H54 (cell line): ENCODE measurements at regions not wholly inside any gene's neighbourhood (a gene's known extent, or its start where the extent isn't known, plus 50 kb on each side); places are given as distances from the start of the nearest gene placed in this dataset.

Source experiments
- DNase-seq: peaks from one replicate; pipeline ENCODE4 v3.0.0; 2011; ENCODE audit warnings: low spot score, mixed read lengths; ENCODE audit not compliant: insufficient read length
- FAIRE-seq: peaks from 3 replicates; lab custom pipeline; 2011; peaks lifted over from hg19 to GRCh38; lab: Jason Lieb, UNC
- POLR2A ChIP-seq: IDR thresholded peaks from 2 replicates; pipeline ENCODE4 v1.6.1; 2011; ENCODE audit warnings: low read depth, mild to moderate bottlenecking, low read length

DNA sequence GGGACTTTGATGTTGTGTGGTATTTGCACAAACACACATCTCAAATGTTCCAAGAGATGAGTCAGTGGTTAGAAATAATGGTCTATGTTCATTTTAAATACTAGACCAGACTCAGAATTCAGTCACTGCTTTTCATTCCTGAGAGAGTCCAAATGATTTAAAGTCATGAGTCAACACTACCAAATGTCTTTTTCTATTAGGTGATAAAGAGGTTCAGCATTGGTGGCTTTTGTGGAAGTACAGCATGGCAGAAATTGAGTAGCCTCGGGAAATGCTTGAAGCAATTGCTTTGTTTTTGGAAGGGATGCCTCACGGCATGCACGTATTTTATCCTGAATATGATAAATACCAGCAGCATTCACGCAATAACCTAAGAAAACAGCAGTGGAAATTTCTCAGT is 115.7 kb downstream of the DIO2 start:
- FAIRE-seq: no peak
- DNase-seq: no peak
- no peak for TF ChIP-seq POLR2A

DNA sequence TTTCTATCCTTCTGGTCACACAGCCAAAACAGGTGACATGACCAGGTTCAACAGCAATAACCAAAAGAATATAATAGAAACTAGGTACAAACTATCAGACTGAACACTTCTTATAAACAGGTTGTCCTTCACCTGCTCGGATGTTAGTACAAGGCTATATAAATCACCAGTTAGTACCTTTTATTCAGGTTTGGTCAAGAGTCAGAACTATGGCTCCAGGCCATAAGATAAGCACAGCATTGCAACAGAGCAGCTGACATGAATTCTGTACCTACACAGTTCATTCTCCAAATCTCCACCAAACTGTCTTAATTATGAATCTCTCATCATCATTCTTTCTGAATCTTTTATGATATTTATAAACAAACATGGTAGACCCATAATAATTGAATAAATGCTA is 123.9 kb downstream of the DIO2 start:
- DNase-seq: no peak
- no peak for FAIRE-seq
- no peak for TF ChIP-seq POLR2A

DNA sequence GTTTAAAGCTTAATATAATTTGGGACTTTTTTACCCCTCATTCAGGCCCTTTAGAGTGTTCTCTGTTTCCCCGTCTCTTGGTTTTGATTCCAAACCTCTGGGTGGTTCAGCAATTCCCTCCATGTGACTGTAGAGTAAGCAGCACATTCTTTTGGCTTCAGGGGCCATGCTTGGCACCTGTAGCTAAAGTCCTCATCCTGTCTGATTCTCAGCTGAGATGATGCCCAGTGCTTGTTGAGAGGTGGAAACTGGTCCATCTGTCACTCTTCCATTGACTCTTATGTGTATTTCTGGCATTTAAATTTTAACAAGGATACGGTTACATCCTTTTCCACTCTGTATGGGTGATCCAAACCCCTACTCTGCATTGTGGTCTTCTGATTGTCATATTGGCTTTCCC is 127.1 kb downstream of the DIO2 start:
- DNase-seq (no peak), FAIRE-seq (no peak)
- TF ChIP-seq POLR2A: no peak

DNA sequence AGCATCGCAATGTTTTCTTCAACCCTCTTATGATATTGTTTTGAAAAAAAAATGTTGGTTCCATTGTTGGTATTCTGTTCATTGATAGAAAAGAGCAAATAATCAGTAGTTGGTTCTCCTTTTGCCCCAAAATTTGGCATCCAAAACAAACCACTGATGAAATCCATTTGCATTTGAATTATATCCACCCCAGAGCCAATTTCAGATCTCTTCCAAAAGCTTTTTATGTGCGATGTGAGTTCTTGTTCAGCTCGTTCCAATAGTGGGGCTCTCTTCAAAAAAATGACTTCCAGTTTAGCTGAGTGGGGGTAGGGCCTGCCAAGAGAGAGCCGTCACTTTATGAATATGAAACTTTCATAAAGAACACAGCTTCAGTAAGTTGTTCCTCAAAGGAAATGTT is 130.7 kb downstream of the DIO2 start:
- FAIRE-seq (no peak), DNase-seq (no peak)
- TF ChIP-seq POLR2A: no peak

DNA sequence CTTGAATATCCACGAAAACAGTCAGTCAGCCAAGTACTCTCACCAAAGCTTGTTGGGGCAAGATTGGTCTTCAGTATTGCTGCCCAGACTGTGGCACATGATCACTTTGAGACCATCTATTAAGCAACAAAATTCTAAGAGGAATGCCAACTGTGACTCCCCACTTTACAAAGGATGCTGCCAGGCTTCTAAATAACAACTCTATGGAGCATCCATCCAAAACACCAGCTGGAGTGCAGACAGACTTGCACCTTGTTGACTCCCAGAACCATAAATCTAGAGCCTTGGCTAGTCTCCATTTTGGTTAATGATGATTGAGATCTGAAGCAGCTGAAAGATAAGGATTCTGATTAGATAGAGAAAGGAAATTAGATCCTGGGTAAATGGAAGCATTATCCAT is 132.8 kb downstream of the DIO2 start:
- DNase-seq (no peak), FAIRE-seq (no peak)
- no peak for TF ChIP-seq POLR2A

DNA sequence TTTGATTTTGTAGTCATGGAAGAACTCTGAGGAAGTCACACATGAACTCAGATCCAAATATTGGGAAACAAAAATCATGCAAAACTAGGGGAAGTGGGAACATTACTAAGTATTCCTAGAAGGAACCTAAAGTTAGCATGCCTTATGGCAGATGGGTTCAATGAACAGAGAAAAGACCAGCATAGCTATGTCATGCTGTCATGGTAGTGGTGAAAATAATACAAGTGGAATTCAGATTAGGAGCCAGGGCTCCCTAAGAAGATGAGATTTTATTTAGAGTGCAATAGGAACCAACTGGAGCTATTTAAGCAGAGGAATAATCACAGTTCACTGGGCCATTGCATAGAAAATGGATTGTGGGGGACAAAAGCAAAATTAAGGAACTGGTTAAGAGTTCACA is 134.0 kb downstream of the DIO2 start:
- DNase-seq (no peak), FAIRE-seq (no peak)
- no peak for TF ChIP-seq POLR2A

DNA sequence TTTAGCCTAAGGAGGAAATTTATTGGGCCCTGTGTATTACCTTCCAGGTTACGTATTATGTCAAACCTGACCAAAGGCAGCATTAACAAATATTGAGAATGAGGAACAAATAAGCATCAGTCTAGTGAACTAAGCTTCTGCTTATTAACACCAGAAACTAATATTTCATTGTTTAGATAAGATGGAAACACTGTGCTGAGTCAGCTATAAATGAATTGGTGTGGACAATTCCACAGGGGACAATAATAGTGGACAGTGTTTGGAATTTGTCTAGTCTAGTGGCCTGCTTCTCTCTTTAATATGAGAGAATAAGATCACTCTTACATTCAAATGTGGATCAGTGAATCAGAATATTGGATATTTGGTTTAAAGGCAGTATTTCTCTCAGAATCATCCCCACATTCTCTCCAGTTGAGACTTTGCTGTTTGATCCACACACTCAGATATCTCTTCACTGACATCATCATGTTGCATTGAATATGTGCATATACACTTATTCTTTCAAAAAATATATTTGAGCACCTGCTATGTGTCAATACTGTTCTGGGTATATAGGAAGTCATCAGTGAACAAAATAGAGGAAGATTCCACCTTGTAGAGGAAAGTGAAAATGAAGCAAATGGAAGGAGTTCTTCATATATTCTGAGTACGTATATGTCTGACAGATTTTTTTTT is 136.3 kb downstream of the DIO2 start:
- no peak for FAIRE-seq
- DNase-seq: no peak
- TF ChIP-seq POLR2A: no peak

DNA sequence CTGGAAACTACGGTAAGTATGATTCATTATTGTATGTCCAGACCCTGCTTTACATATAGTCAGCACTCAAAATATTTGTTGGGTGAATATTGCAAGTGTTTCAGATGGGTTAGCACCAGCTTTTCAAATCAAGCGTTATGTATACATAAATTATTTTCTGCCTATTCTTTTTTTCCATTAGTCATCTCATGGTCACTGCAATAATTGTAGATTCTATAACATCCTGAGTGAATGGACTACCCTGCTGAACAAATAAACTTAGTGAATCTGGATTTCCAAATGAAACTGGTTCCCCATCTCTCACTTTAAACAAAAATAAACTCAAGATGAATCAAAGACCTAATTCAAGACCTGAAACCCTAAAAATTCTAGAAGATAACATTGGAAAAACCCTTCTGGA is 152.3 kb downstream of the DIO2 start:
- no peak for TF ChIP-seq POLR2A
- DNase-seq (no peak), FAIRE-seq (no peak)

DNA sequence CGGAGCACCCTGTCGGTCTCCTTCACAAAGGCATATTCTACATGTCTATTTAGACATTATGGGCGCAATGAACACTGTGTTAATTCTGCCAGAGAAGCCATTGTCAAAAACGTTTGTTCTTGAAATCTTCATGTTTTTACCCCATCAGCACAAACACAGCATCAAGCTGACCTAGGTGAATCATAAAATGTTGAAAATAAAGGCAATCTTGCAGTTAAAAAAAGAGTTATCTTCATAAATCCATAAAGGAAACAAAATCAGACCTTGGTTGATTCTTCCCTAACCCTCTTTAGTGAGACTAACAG is 154.9 kb downstream of the DIO2 start:
- no peak for TF ChIP-seq POLR2A
- FAIRE-seq (no peak), DNase-seq (no peak)

DNA sequence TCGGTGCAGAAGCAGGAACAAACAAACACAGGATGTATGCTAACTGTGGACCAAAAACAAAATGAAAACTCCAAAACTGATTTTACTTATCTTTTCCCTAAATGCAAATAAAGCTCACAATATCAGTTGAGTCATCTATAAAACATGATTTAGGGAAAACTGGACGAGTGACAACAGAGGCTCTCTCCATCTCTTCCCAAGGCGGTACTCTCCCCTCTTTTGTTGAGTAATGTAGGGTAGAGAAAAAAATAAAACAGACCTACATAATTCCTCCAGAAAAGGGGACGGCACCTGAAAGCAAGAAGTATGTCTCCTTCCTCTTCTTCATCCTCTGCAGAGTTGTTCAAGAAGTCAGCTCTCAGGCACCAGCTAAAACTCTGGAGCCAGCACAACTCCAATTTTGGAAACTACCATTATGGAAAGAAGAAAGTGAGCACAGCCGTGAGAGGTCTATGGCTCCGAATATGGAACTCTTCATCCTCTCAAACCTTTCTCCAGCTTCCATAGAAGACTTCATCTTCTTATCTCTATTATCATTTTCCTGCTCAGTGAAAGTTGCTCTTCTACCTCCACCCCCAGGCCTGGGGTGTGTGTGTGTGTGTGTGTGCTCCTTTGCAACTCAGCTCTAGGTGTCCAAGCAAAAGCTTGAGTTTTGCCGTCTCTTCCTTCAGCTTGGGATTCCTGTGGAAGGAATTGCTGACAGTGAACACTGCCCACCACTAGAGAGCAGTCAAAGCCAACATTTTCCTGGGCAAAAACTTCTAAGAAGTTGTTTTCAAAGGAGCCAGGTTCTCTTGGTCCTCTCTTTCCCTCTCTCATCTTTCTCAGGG is 155.4 kb downstream of the DIO2 start:
- TF ChIP-seq POLR2A: no peak
- DNase-seq (no peak), FAIRE-seq (peak; percentile 61)

DNA sequence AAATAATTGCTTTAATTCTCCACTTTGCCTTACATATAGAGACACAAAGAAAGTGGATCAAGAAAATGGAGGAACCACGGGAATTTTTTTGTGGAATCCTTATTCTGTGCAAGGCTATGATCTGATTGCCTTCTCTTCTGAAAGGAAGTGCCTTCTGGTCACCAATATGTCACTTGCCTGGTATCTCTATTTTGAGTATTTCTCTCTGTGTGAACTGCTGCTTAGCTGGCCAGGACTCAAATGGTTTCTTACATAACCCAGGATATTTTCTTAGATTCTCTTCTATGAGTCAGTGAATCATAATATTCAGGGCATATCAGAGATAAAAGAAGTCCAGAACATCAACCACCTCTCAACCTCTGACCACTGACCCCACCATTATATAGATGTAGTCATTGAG is 156.1 kb downstream of the DIO2 start:
- FAIRE-seq (no peak), DNase-seq (no peak)
- no peak for TF ChIP-seq POLR2A

DNA sequence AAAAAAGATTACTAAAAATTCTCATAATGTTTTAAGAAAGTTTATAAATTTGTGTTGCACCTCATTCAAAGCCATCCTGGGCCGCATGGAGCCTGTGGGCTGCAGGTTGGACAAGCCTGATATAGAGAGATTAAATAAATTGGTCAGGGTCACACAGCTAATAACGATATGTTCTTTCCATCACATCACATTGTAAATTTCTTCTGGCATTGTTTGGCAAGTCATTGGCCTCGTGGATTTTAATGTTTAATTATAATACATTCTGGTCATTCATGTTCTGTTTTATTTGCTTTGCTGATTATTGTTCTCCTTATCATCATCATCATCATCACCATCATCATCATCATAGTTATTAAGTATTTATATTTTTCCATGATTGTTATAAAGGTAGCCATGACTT is 157.3 kb downstream of the DIO2 start:
- no peak for FAIRE-seq
- TF ChIP-seq POLR2A: no peak

DNA sequence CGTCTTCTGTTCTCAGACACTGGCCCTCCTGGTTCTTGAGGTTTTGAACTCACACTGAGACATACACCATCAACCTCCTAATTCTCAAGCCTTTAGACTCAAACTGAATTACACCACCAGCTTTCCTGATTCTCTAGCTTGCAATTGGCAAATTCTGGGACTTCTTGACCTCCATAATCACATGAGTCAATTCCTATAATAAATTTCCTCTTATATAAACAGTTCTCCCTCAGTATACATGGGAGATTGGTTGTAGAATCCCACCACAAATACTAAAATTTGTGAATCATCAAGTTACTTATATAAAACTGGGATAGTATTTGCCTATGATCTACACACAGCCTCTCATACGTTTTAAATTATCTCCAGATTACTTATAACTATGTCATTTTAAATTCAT is 162.2 kb downstream of the DIO2 start:
- DNase-seq (no peak), FAIRE-seq (no peak)
- TF ChIP-seq POLR2A: no peak

More for the DNA sequence above, 157.3 kb downstream of the DIO2 start:
- no peak for DNase-seq

DNA sequence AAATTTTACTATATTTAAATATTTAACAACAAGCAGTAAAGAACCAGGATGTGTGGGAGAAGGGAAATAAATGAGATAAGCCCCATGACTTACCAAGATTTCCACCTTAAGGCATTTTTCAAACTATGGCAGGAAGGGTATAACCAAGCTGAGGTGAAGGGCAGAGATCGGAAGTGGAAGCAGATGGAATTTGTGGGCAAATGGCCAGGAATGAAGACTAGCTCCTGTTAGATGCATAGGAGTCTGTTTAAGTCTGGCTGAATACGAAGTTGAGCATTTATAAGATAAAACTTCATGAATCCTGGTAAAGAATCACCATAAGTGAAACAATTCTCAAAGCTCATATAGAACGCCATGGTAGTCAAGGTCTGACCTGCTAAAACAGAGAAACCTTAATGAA is 163.5 kb downstream of the DIO2 start:
- TF ChIP-seq POLR2A: no peak
- FAIRE-seq: no peak
- DNase-seq: no peak

DNA sequence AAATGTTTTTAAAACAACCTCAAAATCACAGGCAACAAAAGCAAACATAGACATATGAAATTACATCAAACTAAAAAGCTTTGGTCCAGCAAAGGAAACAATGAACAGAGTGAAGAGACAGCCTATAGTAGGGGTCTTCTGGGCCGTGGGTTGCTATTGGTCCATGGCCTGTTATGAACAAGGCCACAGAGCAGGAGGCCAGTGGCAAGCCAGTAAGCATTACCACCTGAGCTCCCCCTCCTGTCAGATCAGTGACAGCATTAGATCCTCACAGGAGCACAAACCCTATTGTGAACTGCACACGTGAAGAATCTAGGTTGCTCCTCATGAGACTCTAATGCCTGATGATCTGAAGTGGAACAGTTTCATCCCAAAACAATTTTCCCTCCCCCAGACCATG is 174.0 kb downstream of the DIO2 start:
- DNase-seq (no peak), FAIRE-seq (no peak)
- no peak for TF ChIP-seq POLR2A
